ENCODE measurements at regions not wholly inside any gene's neighbourhood (a gene's known extent, or its start where the extent isn't known, plus 50 kb on each side); places are given as distances from the start of the nearest gene placed in this dataset.

DNA sequence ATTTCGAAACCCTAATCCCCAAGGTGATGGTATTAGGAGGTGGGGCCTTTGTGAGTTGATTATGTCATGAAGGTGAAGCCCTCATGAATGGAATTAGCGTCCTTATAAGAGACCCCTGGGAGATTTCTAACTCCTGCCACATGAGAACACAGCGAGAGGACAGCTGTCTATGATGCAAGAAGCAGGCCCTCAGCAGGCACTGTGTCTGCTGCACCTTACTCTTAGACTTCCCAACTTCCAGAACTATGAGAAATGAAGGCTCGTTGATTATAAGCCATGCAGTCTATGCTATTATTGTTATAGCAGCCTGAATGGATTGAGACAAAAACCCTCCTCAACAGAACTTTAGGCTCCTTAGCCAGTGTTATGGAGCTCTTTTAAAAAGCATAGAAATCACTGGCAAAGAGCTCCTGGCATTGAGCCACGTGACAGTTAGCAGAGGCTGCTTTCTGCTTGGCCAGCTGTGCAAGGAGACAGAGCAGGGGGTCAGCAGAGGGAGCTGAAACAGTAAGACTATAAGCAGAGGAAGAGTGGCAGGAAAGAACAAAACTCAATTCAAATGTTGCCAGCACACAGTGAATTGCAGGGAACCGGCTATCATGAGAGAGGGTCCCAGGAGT, 219.2 kb upstream of the FAT1 start:
- POLR2A ChIA-PET (ENCODE audit: partially characterized antibody) = interaction anchor here (0.9 kb wide), 1 partner anchor 9 kb away, joined by 3 read pairs; no protein-coding TSS in a partner anchor

More for the DNA sequence above, 219.2 kb upstream of the FAT1 start:
- Histone ChIP-seq H3K9me3 (ENCODE audit: insufficient read depth in 2 of 2, low read depth in 1 of 2, low read length in 1 of 2) (no peaks in the 10 kb centered on the region), H3K14ac (ENCODE audit: insufficient read length) (no peak overlapping the region), H4K91ac (replicated peaks; ENCODE audit: insufficient read length, low read length) (no peak overlapping the region), H3K4me2 (ENCODE audit: insufficient read depth in 1 of 2, low read depth in 2 of 2, low read length in 2 of 2) (no peak overlapping the region), H3K23ac (ENCODE audit: insufficient read length) (no peak overlapping the region), H4K20me1 (replicated peaks in 1 of 2; ENCODE audit: control insufficient read depth in 1 of 2, insufficient read depth in 2 of 2, low read length in 2 of 2) (no peaks in the 10 kb centered on the region), H3K4me3 (ENCODE audit: extremely low read depth in 1 of 4, insufficient read depth in 2 of 4, low read depth in 3 of 4, low read length in 4 of 4) (no peak overlapping the region), H3K36me3 (ENCODE audit: control insufficient read depth in 2 of 4, insufficient read depth in 4 of 4, low read length in 3 of 4) (no peaks in the 10 kb centered on the region), H2BK15ac (ENCODE audit: low read length) (no peak overlapping the region), H4K8ac (ENCODE audit: extremely low read depth, insufficient read depth, low read length) (no peak overlapping the region), H3K79me2 (ENCODE audit: control insufficient read depth in 1 of 2, insufficient read depth in 2 of 2, low read length in 2 of 2) (no peaks in the 10 kb centered on the region), H3K27me3 (replicated peaks in 1 of 4; ENCODE audit: control insufficient read depth in 3 of 4, extremely low read depth in 1 of 4, insufficient read depth in 3 of 4, low read length in 3 of 4) (no peaks in the 10 kb centered on the region), H3K23me2 (ENCODE audit: low read depth, low read length) (no peaks in the 10 kb centered on the region), H3K27ac (ENCODE audit: low read depth, low read length) (no peak overlapping the region), H3K4me1 (replicated peaks in 1 of 4; ENCODE audit: control insufficient read depth in 3 of 4, insufficient read depth in 4 of 4, low read length in 3 of 4) (peaks cover 0 to 6% (median 2%) of the 10 kb centered on the region in 4 experiments; a peak in 4 of 7 replicates), H2BK20ac (ENCODE audit: low read length) (no peak overlapping the region), H2BK12ac (ENCODE audit: low read depth, low read length) (no peak overlapping the region), H4K5ac (ENCODE audit: insufficient read length, low read depth, low read length) (no peak overlapping the region), H3K18ac (ENCODE audit: extremely low read depth, low read length) (no peak overlapping the region), H3K79me1 (ENCODE audit: low read depth, low read length) (no peaks in the 10 kb centered on the region), H3K4ac (replicated peaks; ENCODE audit: insufficient read length, low read depth, low read length) (no peak overlapping the region), H3K56ac (replicated peaks; ENCODE audit: insufficient read length, low read depth, low read length) (no peak overlapping the region), H2AFZ (ENCODE audit: low read length) (no peak overlapping the region), H2AK5ac (ENCODE audit: low read depth, low read length) (no peak overlapping the region), H3K9ac (replicated peaks in 1 of 4; ENCODE audit: extremely low read depth in 1 of 4, low read depth in 3 of 4, low read length in 3 of 4) (no peak overlapping the region), H2BK120ac (replicated peaks; ENCODE audit: low read depth, low read length) (no peak overlapping the region), H2BK5ac (ENCODE audit: low read depth, low read length) (no peak overlapping the region)
- TF ChIP-seq CREB1 (IDR thresholded peaks at IDR 0.05) (no peak), GABPA (IDR thresholded peaks at IDR 0.05; ENCODE audit: borderline replicate concordance, insufficient read depth, low read length) (no peak), EP300 (IDR thresholded peaks at IDR 0.05; ENCODE audit: borderline replicate concordance in 1 of 2, low read depth in 2 of 2, low read length in 2 of 2) (no peak), BCL11A (IDR thresholded peaks at IDR 0.05; ENCODE audit: low read depth in 2 of 2, low read length in 2 of 2) (no peak), KDM4A (IDR thresholded peaks at IDR 0.05; ENCODE audit: low read depth, low read length, severe bottlenecking) (no peak), JUND (IDR thresholded peaks at IDR 0.05; ENCODE audit: low read length) (no peak), CBX5 (IDR thresholded peaks at IDR 0.05; ENCODE audit: low read depth, low read length) (no peak)
- TF ChIP-seq, protein P1, sequence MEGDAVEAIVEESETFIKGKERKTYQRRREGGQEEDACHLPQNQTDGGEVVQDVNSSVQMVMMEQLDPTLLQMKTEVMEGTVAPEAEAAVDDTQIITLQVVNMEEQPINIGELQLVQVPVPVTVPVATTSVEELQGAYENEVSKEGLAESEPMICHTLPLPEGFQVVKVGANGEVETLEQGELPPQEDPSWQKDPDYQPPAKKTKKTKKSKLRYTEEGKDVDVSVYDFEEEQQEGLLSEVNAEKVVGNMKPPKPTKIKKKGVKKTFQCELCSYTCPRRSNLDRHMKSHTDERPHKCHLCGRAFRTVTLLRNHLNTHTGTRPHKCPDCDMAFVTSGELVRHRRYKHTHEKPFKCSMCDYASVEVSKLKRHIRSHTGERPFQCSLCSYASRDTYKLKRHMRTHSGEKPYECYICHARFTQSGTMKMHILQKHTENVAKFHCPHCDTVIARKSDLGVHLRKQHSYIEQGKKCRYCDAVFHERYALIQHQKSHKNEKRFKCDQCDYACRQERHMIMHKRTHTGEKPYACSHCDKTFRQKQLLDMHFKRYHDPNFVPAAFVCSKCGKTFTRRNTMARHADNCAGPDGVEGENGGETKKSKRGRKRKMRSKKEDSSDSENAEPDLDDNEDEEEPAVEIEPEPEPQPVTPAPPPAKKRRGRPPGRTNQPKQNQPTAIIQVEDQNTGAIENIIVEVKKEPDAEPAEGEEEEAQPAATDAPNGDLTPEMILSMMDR (IDR thresholded peaks at IDR 0.05; ENCODE audit: control extremely low read depth in 1 of 3, insufficient read depth in 1 of 3, low read depth in 1 of 3, low read length in 3 of 3) = no peak
- TF ChIP-seq, protein P2, sequence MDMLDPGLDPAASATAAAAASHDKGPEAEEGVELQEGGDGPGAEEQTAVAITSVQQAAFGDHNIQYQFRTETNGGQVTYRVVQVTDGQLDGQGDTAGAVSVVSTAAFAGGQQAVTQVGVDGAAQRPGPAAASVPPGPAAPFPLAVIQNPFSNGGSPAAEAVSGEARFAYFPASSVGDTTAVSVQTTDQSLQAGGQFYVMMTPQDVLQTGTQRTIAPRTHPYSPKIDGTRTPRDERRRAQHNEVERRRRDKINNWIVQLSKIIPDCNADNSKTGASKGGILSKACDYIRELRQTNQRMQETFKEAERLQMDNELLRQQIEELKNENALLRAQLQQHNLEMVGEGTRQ (IDR thresholded peaks at IDR 0.05; ENCODE audit: low read length) = no peak
- CTCF ChIA-PET (ENCODE audit: partially characterized antibody) = interaction anchor here (1.1 to 1.5 kb wide), 3 partner anchors 40 to 437 kb away, joined by 3 to 4 read pairs (median 3); no protein-coding TSS in a partner anchor
- WGBS, 2 experiments (ENCODE audit: extremely low coverage in 1 of 2, insufficient coverage in 1 of 2, insufficient read length in 1 of 2, insufficient replicate concordance in 2 of 2, low coverage in 1 of 2, low lambda C conversion rate in 2 of 2, missing lambda C conversion rate in 1 of 2) = 83% methylated on average over 6 of the region's 6 CpGs; no CpG with 5 or more reads in 1 of the 2 experiments
- FAIRE-seq = no peak
- no peak for DNase-seq (ENCODE audit: low read depth in 1 of 2, low spot score in 2 of 2)

All from H1 (cell line).